WTC11 (cell line): ENCODE measurements at regions not wholly inside any gene's neighbourhood (a gene's known extent, or its start where the extent isn't known, plus 50 kb on each side); places are given as distances from the start of the nearest gene placed in this dataset.

ENCODE experiments used
- ATF2 ChIP-seq: sonication (generic); formaldehyde crosslinking; IDR thresholded peaks from 2 replicates; pipeline ENCODE4 v1.8.1; 2022; ENCODE audit warnings: low read depth, missing genetic modification reagents, borderline replicate concordance
- CREM ChIP-seq: sonication (generic); formaldehyde crosslinking; IDR thresholded peaks from 2 replicates; pipeline ENCODE4 v1.8.1; 2022; ENCODE audit warnings: mild to moderate bottlenecking, missing genetic modification reagents, moderate library complexity
- MXD4 ChIP-seq: fragments of 250-450 bp; sonication (Bioruptor Pico); IDR thresholded peaks from 2 replicates; pipeline ENCODE4 v1.8.0; 2021; ENCODE audit warnings: mild to moderate bottlenecking, moderate library complexity, borderline replicate concordance
- NFYB ChIP-seq: sonication (generic); formaldehyde crosslinking; conservative IDR thresholded peaks from 2 replicates; pipeline ENCODE4 v1.8.0; 2022; ENCODE audit warnings: low read depth, missing genetic modification reagents
- NR3C1 ChIP-seq: sonication (generic); formaldehyde crosslinking; conservative IDR thresholded peaks from 2 replicates; pipeline ENCODE4 v1.8.1; 2023; ENCODE audit warnings: low read depth, mild to moderate bottlenecking, missing genetic modification reagents
- SMAD4 ChIP-seq: sonication (generic); formaldehyde crosslinking; IDR thresholded peaks from 2 replicates; pipeline ENCODE4 v1.8.0; 2022; ENCODE audit warnings: mild to moderate bottlenecking, missing genetic modification reagents
- ZNF121 ChIP-seq: sonication (generic); formaldehyde crosslinking; IDR thresholded peaks from 2 replicates; pipeline ENCODE4 v1.8.0; 2023; ENCODE audit warnings: missing genetic modification reagents
- TF ChIP-seq, protein P1 (sequence below): sonication (generic); formaldehyde crosslinking; IDR thresholded peaks from 2 replicates; pipeline ENCODE4 v1.8.0; 2023; ENCODE audit warnings: missing genetic modification reagents, mild to moderate bottlenecking, borderline replicate concordance
- TF ChIP-seq, protein P2 (sequence below): sonication (generic); formaldehyde crosslinking; IDR thresholded peaks from 2 replicates; pipeline ENCODE4 v1.8.0; 2023; ENCODE audit warnings: mild to moderate bottlenecking, missing genetic modification reagents
- TF ChIP-seq, protein P3 (sequence below): fragments of 200-600 bp; IDR thresholded peaks from 2 replicates; pipeline ENCODE4 v1.8.0; 2022; ENCODE audit warnings: antibody characterized with exemption
- TF ChIP-seq, protein P4 (sequence below): sonication (generic); formaldehyde crosslinking; IDR thresholded peaks from 2 replicates; pipeline ENCODE4 v1.8.0; 2022; ENCODE audit warnings: mild to moderate bottlenecking, missing genetic modification reagents
- TF ChIP-seq, protein P5 (sequence below): sonication (generic); formaldehyde crosslinking; IDR thresholded peaks from 2 replicates; pipeline ENCODE4 v1.8.1; 2023; ENCODE audit warnings: mild to moderate bottlenecking, missing genetic modification reagents, moderate library complexity

DNA sequence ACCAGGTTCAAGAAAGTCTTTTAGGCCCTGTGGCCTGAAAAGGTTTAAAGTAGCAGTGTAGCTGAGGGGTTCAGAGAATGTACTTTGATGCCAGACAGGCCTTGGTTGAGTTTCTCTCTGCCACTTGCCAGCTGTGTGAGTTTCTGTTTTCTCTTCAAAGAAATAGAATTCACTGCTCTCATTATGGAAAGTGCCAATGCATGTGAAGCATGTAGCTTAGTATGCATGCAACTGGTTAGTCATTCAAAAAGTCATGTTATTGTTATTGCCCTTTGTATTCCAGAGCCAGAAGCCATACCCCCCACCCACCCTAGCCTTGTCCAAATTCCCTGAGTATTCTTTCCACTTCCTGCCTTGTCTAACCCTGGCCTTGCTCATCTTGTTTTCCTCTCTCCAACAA lies 101.7 kb downstream of the ADRB2 start:
- TF ChIP-seq NFYB (no peak), NR3C1 (CRISPR knock-in tag) (no peak), ZNF121 (CRISPR knock-in tag) (no peak), CREM (CRISPR knock-in tag) (no peak), SMAD4 (CRISPR knock-in tag) (no peak), ATF2 (CRISPR knock-in tag) (no peak), MXD4 (CRISPR knock-in tag) (no peak)
- TF ChIP-seq, protein P1, sequence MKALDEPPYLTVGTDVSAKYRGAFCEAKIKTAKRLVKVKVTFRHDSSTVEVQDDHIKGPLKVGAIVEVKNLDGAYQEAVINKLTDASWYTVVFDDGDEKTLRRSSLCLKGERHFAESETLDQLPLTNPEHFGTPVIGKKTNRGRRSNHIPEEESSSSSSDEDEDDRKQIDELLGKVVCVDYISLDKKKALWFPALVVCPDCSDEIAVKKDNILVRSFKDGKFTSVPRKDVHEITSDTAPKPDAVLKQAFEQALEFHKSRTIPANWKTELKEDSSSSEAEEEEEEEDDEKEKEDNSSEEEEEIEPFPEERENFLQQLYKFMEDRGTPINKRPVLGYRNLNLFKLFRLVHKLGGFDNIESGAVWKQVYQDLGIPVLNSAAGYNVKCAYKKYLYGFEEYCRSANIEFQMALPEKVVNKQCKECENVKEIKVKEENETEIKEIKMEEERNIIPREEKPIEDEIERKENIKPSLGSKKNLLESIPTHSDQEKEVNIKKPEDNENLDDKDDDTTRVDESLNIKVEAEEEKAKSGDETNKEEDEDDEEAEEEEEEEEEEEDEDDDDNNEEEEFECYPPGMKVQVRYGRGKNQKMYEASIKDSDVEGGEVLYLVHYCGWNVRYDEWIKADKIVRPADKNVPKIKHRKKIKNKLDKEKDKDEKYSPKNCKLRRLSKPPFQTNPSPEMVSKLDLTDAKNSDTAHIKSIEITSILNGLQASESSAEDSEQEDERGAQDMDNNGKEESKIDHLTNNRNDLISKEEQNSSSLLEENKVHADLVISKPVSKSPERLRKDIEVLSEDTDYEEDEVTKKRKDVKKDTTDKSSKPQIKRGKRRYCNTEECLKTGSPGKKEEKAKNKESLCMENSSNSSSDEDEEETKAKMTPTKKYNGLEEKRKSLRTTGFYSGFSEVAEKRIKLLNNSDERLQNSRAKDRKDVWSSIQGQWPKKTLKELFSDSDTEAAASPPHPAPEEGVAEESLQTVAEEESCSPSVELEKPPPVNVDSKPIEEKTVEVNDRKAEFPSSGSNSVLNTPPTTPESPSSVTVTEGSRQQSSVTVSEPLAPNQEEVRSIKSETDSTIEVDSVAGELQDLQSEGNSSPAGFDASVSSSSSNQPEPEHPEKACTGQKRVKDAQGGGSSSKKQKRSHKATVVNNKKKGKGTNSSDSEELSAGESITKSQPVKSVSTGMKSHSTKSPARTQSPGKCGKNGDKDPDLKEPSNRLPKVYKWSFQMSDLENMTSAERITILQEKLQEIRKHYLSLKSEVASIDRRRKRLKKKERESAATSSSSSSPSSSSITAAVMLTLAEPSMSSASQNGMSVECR (CRISPR knock-in tag), result no peak
- TF ChIP-seq, protein P2, sequence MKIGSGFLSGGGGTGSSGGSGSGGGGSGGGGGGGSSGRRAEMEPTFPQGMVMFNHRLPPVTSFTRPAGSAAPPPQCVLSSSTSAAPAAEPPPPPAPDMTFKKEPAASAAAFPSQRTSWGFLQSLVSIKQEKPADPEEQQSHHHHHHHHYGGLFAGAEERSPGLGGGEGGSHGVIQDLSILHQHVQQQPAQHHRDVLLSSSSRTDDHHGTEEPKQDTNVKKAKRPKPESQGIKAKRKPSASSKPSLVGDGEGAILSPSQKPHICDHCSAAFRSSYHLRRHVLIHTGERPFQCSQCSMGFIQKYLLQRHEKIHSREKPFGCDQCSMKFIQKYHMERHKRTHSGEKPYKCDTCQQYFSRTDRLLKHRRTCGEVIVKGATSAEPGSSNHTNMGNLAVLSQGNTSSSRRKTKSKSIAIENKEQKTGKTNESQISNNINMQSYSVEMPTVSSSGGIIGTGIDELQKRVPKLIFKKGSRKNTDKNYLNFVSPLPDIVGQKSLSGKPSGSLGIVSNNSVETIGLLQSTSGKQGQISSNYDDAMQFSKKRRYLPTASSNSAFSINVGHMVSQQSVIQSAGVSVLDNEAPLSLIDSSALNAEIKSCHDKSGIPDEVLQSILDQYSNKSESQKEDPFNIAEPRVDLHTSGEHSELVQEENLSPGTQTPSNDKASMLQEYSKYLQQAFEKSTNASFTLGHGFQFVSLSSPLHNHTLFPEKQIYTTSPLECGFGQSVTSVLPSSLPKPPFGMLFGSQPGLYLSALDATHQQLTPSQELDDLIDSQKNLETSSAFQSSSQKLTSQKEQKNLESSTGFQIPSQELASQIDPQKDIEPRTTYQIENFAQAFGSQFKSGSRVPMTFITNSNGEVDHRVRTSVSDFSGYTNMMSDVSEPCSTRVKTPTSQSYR (CRISPR knock-in tag), result no peak
- TF ChIP-seq, protein P3, sequence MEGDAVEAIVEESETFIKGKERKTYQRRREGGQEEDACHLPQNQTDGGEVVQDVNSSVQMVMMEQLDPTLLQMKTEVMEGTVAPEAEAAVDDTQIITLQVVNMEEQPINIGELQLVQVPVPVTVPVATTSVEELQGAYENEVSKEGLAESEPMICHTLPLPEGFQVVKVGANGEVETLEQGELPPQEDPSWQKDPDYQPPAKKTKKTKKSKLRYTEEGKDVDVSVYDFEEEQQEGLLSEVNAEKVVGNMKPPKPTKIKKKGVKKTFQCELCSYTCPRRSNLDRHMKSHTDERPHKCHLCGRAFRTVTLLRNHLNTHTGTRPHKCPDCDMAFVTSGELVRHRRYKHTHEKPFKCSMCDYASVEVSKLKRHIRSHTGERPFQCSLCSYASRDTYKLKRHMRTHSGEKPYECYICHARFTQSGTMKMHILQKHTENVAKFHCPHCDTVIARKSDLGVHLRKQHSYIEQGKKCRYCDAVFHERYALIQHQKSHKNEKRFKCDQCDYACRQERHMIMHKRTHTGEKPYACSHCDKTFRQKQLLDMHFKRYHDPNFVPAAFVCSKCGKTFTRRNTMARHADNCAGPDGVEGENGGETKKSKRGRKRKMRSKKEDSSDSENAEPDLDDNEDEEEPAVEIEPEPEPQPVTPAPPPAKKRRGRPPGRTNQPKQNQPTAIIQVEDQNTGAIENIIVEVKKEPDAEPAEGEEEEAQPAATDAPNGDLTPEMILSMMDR, result no peak
- TF ChIP-seq, protein P4, sequence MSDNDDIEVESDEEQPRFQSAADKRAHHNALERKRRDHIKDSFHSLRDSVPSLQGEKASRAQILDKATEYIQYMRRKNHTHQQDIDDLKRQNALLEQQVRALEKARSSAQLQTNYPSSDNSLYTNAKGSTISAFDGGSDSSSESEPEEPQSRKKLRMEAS (CRISPR knock-in tag), result no peak
- TF ChIP-seq, protein P5, sequence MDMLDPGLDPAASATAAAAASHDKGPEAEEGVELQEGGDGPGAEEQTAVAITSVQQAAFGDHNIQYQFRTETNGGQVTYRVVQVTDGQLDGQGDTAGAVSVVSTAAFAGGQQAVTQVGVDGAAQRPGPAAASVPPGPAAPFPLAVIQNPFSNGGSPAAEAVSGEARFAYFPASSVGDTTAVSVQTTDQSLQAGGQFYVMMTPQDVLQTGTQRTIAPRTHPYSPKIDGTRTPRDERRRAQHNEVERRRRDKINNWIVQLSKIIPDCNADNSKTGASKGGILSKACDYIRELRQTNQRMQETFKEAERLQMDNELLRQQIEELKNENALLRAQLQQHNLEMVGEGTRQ (CRISPR knock-in tag), result no peak
